Neuronal stem cell (in vitro differentiated cells): ENCODE measurements at regions not wholly inside any gene's neighbourhood (a gene's known extent, or its start where the extent isn't known, plus 50 kb on each side); places are given as distances from the start of the nearest gene placed in this dataset.
A peak's percentile ranks its signal among the peaks of the same experiment; 100 is the strongest.

Experiments
- DNase-seq: peaks from one replicate; pipeline ENCODE4 v3.0.0-alpha.2; 2013; ENCODE audit warnings: low spot score
- H2AFZ ChIP-seq: one replicate; pipeline ENCODE4 v1.6.1; 2013; ENCODE audit warnings: mild to moderate bottlenecking, low read length, inconsistent platforms
- H2AK5ac ChIP-seq: 2 replicates; pipeline ENCODE4 v1.6.1; 2013; ENCODE audit warnings: low read depth, mild to moderate bottlenecking, inconsistent platforms, low read length, moderate library complexity, mixed read lengths
- H2BK120ac ChIP-seq: 2 replicates; pipeline ENCODE4 v1.6.1; 2013; ENCODE audit warnings: low read depth, mild to moderate bottlenecking, inconsistent platforms, low read length, moderate library complexity, mixed read lengths
- H2BK12ac ChIP-seq: one replicate; pipeline ENCODE4 v1.6.1; 2013; ENCODE audit warnings: low read length, inconsistent platforms
- H2BK15ac ChIP-seq: 2 replicates; pipeline ENCODE4 v1.6.1; 2013; ENCODE audit warnings: mild to moderate bottlenecking, low read length, inconsistent platforms, mixed read lengths
- H2BK5ac ChIP-seq: one replicate; pipeline ENCODE4 v1.6.1; 2013; ENCODE audit warnings: inconsistent platforms, mild to moderate bottlenecking, low read length, moderate library complexity
- H3K14ac ChIP-seq: one replicate; pipeline ENCODE4 v1.6.1; 2013; ENCODE audit warnings: low read length, inconsistent platforms
- H3K18ac ChIP-seq: 2 replicates; pipeline ENCODE4 v1.6.1; 2013; ENCODE audit warnings: low read length, inconsistent platforms
- H3K23ac ChIP-seq: 2 replicates; pipeline ENCODE4 v1.6.1; 2013; ENCODE audit warnings: low read depth, mild to moderate bottlenecking, mixed read lengths, low read length, inconsistent platforms; ENCODE audit not compliant: poor library complexity
- H3K27ac ChIP-seq: replicated peaks from 3 replicates; pipeline ENCODE4 v1.5.1; 2013; ENCODE audit warnings: low read length, inconsistent platforms
- H3K27me3 ChIP-seq, 3 experiments: 2 replicates each; pipeline ENCODE4 v1.6.1; 2013; ENCODE audit warnings: low read length in 3 of 3, mild to moderate bottlenecking in 2 of 3, inconsistent platforms in 1 of 3, low read depth in 1 of 3, mixed read lengths in 1 of 3, moderate library complexity in 1 of 3; ENCODE audit not compliant: control insufficient read depth in 3 of 3, insufficient read depth in 3 of 3
- H3K36me3 ChIP-seq, 2 donors: replicated peaks in 1 of 2; 2 replicates each; pipeline ENCODE4 v1.6.1; 2013; ENCODE audit warnings: low read length in 2 of 2; ENCODE audit not compliant: control insufficient read depth in 2 of 2, insufficient read depth in 2 of 2
- H3K4ac ChIP-seq: 2 replicates; pipeline ENCODE4 v1.6.1; 2013; ENCODE audit warnings: inconsistent platforms, mild to moderate bottlenecking, low read length, moderate library complexity
- H3K4me1 ChIP-seq, 2 donors: 1 replicate in 1 of 2; 2 replicates in 1 of 2; pipeline ENCODE4 v1.6.1; 2013; ENCODE audit warnings: low read length in 2 of 2, low read depth in 1 of 2; ENCODE audit not compliant: control insufficient read depth in 2 of 2, insufficient read depth in 1 of 2
- H3K4me2 ChIP-seq: one replicate; pipeline ENCODE4 v1.6.1; 2013; ENCODE audit warnings: mild to moderate bottlenecking, low read length, inconsistent platforms; ENCODE audit not compliant: insufficient read depth, poor library complexity, severe bottlenecking
- H3K4me3 ChIP-seq, 2 donors: 2 replicates each; pipeline ENCODE4 v1.5.1; 2013; ENCODE audit warnings: low read length in 2 of 2, mild to moderate bottlenecking in 2 of 2, inconsistent platforms in 1 of 2, moderate library complexity in 1 of 2
- H3K79me1 ChIP-seq: one replicate; pipeline ENCODE4 v1.6.1; 2013; ENCODE audit warnings: low read depth, mild to moderate bottlenecking, inconsistent platforms, low read length, moderate library complexity
- H3K9ac ChIP-seq: one replicate; pipeline ENCODE4 v1.6.1; 2013; ENCODE audit warnings: mild to moderate bottlenecking, low read depth, low read length, inconsistent platforms; ENCODE audit not compliant: poor library complexity
- H3K9me3 ChIP-seq, 2 donors: replicated peaks in 1 of 2; 2 replicates each; pipeline versions ENCODE3 to v1.6.1; 2013; ENCODE audit warnings: low read length in 2 of 2, mild to moderate bottlenecking in 2 of 2, inconsistent platforms in 1 of 2, low read depth in 1 of 2, mixed read lengths in 1 of 2, moderate library complexity in 1 of 2; ENCODE audit not compliant: control insufficient read depth in 2 of 2, insufficient read depth in 1 of 2
- H4K8ac ChIP-seq: one replicate; pipeline ENCODE4 v1.6.1; 2013; ENCODE audit warnings: low read depth, mild to moderate bottlenecking, inconsistent platforms, low read length, moderate library complexity
- H4K91ac ChIP-seq: one replicate; pipeline ENCODE4 v1.6.1; 2013; ENCODE audit warnings: low read length, low read depth, mild to moderate bottlenecking, inconsistent platforms; ENCODE audit not compliant: poor library complexity
- WGBS, 2 donors: extraction: QIAGEN DNeasy Blood & Tissue Kit; methylation state at CpG; one replicate each; pipeline ENCODE4 v1.1.7; 2013; ENCODE audit warnings: missing lambda C conversion rate in 2 of 2, mixed read lengths in 1 of 2; ENCODE audit not compliant: insufficient read length in 2 of 2, insufficient replicate concordance in 1 of 2; ENCODE audit errors: extremely low coverage in 2 of 2; 5-methylcytosine and 5-hydroxymethylcytosine counted together

DNA sequence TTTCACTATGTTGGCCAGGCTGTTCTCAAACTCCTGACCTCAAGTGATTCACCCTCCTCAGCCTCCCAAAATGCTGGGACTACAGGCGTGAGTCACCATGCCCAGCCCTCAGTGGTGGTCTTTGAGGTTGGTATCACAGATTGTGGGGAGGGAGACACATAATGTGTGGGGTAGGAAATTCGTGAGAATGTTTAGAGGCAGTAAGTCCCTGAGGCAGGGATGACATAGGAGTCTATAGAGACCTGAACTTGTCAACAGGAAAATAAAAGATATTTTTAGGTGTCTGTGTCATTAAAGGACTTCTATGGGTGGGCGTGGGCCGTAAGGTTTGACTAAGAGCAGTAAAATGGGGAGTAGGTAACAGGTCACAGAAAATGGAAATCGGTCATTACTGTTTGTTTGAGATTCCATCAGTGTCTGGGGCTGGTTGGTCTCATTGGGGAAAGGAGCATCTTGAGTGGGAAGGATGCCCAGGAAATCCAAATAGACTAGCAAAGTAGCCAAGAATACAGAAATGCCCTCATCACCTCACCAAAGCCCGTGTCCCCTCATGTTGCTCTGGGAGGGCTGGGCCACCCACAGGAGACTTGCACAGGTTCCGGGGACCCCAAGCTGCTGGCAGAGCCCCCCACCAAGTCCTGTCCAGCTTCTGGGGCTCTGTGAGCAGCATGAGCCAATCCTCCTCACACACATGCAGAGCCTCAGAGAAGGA lies 63.6 kb upstream of the BCL2L14 start:
- no CpG with 5 or more reads among the region's 7 CpGs for WGBS, 2 donors
- H2BK15ac ChIP-seq, result no peak overlapping the region
- no peak overlapping the region for H4K8ac ChIP-seq
- no peak for DNase-seq
- H2BK5ac ChIP-seq, result no peak overlapping the region
- H3K4me3 ChIP-seq, result no peak overlapping the region
- H3K4ac ChIP-seq, result no peak overlapping the region
- peak overlapping the region; percentile 52 for H3K18ac ChIP-seq
- no peak overlapping the region for H2AK5ac ChIP-seq
- no peak overlapping the region for H2AFZ ChIP-seq
- H3K27ac ChIP-seq, result no peak overlapping the region
- H3K79me1 ChIP-seq, result no peaks in the 10 kb centered on the region
- no peak overlapping the region for H3K9ac ChIP-seq
- no peak overlapping the region for H4K91ac ChIP-seq
- no peak overlapping the region for H3K4me2 ChIP-seq
- H3K4me1 ChIP-seq, result peaks cover 2 to 25% of the 10 kb centered on the region in 2 donors
- H3K27me3 ChIP-seq, result peaks cover 0 to 5% (median 0%) of the 10 kb centered on the region in 3 experiments
- H2BK12ac ChIP-seq, result no peak overlapping the region
- H3K14ac ChIP-seq, result no peak overlapping the region
- no peaks in the 10 kb centered on the region for H3K36me3 ChIP-seq
- H3K9me3 ChIP-seq, result no peaks in the 10 kb centered on the region
- no peak overlapping the region for H3K23ac ChIP-seq
- H2BK120ac ChIP-seq, result no peak overlapping the region

DNA sequence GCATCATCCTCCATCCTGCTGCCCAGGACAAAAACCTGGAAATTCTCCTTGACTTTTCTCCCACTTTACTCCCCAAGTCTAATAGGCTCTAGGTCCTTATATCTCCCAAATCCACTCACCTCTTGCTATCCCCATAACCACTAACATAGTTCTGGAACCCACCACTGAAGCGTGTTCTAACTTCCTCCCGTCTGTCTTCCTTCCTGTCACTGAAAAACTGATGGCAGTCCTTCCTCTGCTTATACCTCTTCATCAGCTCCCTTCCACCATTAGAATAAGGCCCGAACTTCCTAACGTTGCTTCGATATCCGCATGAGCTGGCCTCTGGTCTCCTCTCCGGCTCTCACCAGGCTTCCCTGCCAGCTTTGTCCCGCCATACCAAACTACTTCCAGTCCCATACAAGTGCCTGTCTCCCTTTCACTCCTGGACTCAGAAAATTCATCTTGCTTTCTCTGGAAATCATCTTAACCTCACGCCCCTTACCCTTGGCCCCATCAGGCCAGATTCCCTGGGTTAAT lies 63.0 kb upstream of the BCL2L14 start:
- H2AFZ ChIP-seq, result no peak overlapping the region
- H3K9ac ChIP-seq, result no peak overlapping the region
- H3K18ac ChIP-seq, result peak overlapping the region; percentile 6
- H3K23ac ChIP-seq, result no peak overlapping the region
- H2BK15ac ChIP-seq, result no peak overlapping the region
- no peaks in the 10 kb centered on the region for H3K36me3 ChIP-seq
- no peak overlapping the region for H2AK5ac ChIP-seq
- no peak overlapping the region for H3K27ac ChIP-seq
- no peak overlapping the region for H2BK5ac ChIP-seq
- no peak overlapping the region for H2BK12ac ChIP-seq
- H3K4me2 ChIP-seq, result no peak overlapping the region
- no peak overlapping the region for H3K14ac ChIP-seq
- no peaks in the 10 kb centered on the region for H3K9me3 ChIP-seq
- H3K27me3 ChIP-seq, result peaks cover 0 to 5% (median 0%) of the 10 kb centered on the region in 3 experiments
- H3K4me1 ChIP-seq, result peaks cover 2 to 25% of the 10 kb centered on the region in 2 donors
- no CpG with 5 or more reads among the region's 9 CpGs for WGBS, 2 donors
- no peak for DNase-seq
- no peak overlapping the region for H3K4ac ChIP-seq
- H3K4me3 ChIP-seq, result no peak overlapping the region
- H4K8ac ChIP-seq, result no peak overlapping the region
- no peaks in the 10 kb centered on the region for H3K79me1 ChIP-seq
- H4K91ac ChIP-seq, result no peak overlapping the region
- H2BK120ac ChIP-seq, result no peak overlapping the region

DNA sequence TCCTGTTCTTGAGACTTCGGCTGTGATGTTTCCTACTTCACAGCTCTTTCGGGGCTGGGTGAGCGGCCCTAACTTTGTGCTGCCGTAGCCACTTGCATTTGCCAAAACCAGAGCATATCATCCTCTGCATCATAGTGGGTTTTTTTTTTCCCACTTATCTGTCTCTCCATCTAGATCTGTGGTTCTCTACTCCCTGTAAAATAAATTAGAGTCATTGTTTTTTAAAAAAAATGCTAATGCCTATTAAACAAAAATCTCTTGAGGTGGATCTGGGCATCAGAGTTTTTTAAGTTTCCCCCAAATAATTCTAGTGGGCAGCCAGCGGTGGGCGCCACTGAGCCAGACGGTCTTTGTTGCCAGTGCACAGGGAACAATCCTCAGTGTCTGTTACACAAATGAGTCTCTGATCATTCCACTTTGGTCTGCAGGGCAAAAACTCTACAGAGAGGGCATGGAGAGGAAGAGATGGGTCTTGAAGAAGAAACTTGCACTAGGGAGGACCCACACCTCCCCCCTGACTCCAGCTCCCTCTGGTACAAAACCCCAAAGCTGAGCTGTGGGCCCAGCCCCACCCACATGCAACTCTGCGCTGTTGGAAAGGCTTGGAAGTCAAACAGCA lies 62.4 kb upstream of the BCL2L14 start:
- no peak overlapping the region for H2BK5ac ChIP-seq
- peak overlapping the region; percentile 6 for H3K18ac ChIP-seq
- peak overlapping the region; percentile 54 for H2AFZ ChIP-seq
- no peaks in the 10 kb centered on the region for H3K36me3 ChIP-seq
- H3K23ac ChIP-seq, result no peak overlapping the region
- H3K27ac ChIP-seq, result no peak overlapping the region
- H3K14ac ChIP-seq, result no peak overlapping the region
- H3K79me1 ChIP-seq, result no peaks in the 10 kb centered on the region
- H3K4ac ChIP-seq, result no peak overlapping the region
- H3K9ac ChIP-seq, result no peak overlapping the region
- no peak overlapping the region for H3K4me2 ChIP-seq
- WGBS, 2 donors, result no CpG with 5 or more reads among the region's 8 CpGs
- no peak overlapping the region for H2BK120ac ChIP-seq
- H4K8ac ChIP-seq, result no peak overlapping the region
- H3K9me3 ChIP-seq, result no peaks in the 10 kb centered on the region
- H4K91ac ChIP-seq, result no peak overlapping the region
- H3K4me3 ChIP-seq, result no peak overlapping the region
- no peak overlapping the region for H2BK12ac ChIP-seq
- H2BK15ac ChIP-seq, result no peak overlapping the region
- peaks cover 2 to 25% of the 10 kb centered on the region in 2 donors for H3K4me1 ChIP-seq
- no peak overlapping the region for H2AK5ac ChIP-seq
- no peak for DNase-seq
- peaks cover 0 to 5% (median 0%) of the 10 kb centered on the region in 3 experiments for H3K27me3 ChIP-seq

DNA sequence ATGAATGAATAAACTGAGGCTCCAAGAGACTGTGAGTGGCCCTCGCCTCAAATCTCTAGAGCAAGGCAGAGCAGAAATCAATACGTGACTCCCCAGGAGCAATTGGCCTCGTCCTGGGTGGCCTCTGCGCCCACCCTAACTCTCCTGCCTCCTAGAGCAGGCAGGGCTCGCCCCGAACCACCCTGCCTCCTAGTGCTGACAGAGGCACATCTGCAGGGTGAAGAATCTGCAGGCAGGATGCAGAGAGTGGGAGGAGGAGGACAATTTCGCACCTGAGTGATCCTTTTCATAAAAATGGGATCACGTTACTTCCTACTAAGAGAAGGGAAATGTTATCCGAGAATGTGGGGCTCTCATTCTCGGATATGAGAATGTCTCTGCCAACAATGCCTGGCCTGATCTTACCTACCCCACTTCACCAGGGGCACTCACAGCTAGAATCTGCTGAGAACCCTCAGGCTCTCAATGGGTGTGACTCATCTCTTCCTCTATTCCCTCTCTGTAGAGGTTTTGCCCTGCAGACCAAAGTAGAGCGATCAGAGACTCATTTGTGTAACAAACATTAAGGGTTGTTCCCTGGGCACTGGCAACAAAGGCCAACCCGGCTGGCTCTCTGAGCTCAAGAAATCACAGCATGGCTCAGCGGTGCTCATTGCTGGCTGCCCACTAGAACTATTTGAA lies 61.7 kb upstream of the BCL2L14 start:
- peak overlapping the region; percentile 5 for H3K27ac ChIP-seq
- DNase-seq, result peak; percentile 76
- no peak overlapping the region for H4K91ac ChIP-seq
- H3K23ac ChIP-seq, result no peak overlapping the region
- H3K18ac ChIP-seq, result no peak overlapping the region
- H2BK120ac ChIP-seq, result no peak overlapping the region
- peaks cover 0 to 5% (median 0%) of the 10 kb centered on the region in 3 experiments for H3K27me3 ChIP-seq
- peak overlapping the region; percentile 54 for H2AFZ ChIP-seq
- peaks cover 2 to 25% of the 10 kb centered on the region in 2 donors for H3K4me1 ChIP-seq
- no peak overlapping the region for H3K14ac ChIP-seq
- H2BK15ac ChIP-seq, result no peak overlapping the region
- no peak overlapping the region for H4K8ac ChIP-seq
- no peak overlapping the region for H2BK5ac ChIP-seq
- no peaks in the 10 kb centered on the region for H3K79me1 ChIP-seq
- H3K4me2 ChIP-seq, result peak overlapping the region; percentile 28
- no peak overlapping the region for H3K9ac ChIP-seq
- no CpG with 5 or more reads among the region's 13 CpGs for WGBS, 2 donors
- H3K4ac ChIP-seq, result no peak overlapping the region
- H2BK12ac ChIP-seq, result no peak overlapping the region
- no peaks in the 10 kb centered on the region for H3K36me3 ChIP-seq
- H2AK5ac ChIP-seq, result no peak overlapping the region
- no peak overlapping the region for H3K4me3 ChIP-seq
- H3K9me3 ChIP-seq, result no peaks in the 10 kb centered on the region
